ENCODE measurements at regions not wholly inside any gene's neighbourhood (a gene's known extent, or its start where the extent isn't known, plus 50 kb on each side); places are given as distances from the start of the nearest gene placed in this dataset.

- TF ChIP-seq CTCF (IDR thresholded peaks at IDR 0.05): no peak
- no peak for TF ChIP-seq POLR2A (IDR thresholded peaks at IDR 0.05)
Observed at GRCh38 chr2:33924586-33925169, 325.6 kb upstream of the FAM98A start.

All from prostate gland (tissue), 2 donors.